Brain pericyte (primary cell): ENCODE measurements at regions not wholly inside any gene's neighbourhood (a gene's known extent, or its start where the extent isn't known, plus 50 kb on each side); places are given as distances from the start of the nearest gene placed in this dataset.

Experiments used
- DNase-seq: peaks from one replicate; pipeline ENCODE4 v3.0.0-alpha.2; 2012; ENCODE audit warnings: low read depth, low spot score

DNA sequence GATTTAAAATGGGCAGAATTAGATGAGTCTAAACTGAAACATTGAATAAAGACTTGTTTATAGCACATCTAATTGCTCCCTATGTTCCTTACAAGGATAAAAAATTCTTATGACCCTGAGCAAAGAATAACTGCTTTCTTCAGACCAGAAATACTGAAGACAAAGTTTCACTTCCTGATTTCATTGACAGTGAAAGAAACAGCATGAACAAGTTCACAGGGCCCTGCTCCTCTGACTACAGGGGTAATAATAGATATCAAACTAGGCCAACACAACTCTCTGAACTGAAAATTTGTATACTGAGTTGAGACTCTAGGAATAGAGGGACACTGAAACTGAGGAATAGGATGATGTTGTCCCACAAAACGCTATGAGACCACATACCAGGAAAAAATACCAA, 1383.3 kb upstream of the CDH2 start:
- DNase-seq, result no peak

DNA sequence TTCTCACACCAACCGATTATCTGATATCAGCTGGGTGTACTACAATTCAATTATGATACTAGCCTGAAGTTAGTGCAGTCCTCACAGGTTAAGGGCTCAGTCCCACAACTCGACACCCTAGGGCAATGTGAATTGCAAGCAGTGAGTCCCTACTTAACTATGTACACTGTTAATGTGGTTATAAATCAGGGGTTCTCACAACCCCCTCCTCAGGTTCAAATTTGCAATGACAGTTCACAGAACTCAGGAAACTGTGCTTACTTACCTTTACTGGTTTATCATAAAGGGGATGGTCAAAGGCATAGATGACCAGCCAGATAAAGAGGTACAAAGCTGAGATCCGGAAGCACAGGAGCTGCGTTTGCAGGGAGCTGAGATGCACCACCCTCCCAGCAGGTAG, 1379.1 kb upstream of the CDH2 start:
- DNase-seq, result no peak

DNA sequence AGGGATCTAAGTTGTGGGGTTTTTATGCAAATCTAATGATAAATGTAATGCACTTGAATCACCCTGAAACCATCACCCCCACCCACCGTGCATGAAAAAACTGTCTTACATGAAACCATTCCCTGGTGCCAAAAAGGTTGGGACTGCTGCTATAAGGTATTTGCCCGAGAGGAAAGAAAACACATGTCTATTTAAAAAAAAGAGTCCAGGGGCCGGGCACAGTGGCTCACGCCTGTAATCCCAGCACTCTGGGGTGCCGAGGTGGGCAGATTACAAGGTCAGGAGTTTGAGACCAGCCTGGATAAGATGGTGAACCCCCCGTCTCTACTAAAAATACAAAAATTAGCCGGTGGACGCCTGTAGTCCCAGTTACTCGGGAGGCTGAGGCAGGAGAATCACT, 1372.8 kb upstream of the CDH2 start:
- no peak for DNase-seq

DNA sequence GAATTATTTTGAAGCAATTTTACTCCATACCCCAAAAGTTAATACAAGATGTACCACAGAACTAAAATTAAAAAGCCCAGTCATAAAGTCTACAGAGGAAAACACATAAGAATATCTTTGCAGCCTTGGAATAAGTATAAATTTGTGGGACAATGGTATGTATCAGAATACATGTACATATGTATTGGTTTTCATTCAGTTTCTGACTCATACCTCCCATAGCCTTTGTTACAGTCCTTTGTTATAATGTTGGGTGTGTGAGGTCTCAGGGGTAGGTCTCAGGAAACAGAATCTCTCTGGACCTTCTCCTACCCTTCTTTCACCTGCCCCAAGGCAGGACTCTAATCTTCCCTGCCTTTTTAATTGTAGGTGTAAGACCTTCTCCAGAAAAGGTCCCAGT, 1370.7 kb upstream of the CDH2 start:
- DNase-seq, result no peak

DNA sequence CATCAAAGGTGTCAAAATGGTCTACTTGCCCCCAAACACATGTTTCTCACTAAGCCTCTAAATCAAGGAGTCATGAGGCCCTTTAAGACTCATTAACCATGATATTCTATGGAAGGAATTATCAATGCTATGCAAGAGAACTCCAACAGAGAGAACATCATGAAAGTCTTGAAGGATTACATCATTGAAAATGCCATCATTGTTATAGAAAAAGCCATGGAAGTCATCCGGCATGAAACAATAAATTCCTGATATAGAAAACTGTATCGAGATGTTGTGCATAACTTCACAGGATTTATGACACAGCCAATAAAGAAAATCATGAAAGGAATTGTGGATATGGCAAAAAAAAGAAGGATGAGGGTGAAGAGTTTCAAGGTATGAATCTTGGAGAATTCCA, 1363.6 kb upstream of the CDH2 start:
- no peak for DNase-seq

DNA sequence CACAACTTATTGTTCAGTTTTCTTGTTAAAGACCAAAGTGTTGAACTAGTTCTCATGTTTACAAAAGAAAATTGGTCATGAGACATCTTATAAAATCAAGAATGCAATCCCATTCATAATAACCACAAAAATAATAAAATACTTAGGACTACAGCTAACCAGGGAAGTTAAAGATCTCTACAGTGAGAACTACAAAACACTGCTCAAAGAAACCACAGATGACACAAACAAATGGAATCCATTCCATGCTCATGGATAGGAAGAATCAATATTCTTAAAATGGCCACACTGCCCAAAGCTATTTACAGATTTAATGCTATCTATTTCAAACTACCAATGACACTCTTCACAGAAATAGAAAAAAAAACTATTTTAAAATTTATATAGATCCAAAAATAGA, 1354.8 kb upstream of the CDH2 start:
- no peak for DNase-seq

DNA sequence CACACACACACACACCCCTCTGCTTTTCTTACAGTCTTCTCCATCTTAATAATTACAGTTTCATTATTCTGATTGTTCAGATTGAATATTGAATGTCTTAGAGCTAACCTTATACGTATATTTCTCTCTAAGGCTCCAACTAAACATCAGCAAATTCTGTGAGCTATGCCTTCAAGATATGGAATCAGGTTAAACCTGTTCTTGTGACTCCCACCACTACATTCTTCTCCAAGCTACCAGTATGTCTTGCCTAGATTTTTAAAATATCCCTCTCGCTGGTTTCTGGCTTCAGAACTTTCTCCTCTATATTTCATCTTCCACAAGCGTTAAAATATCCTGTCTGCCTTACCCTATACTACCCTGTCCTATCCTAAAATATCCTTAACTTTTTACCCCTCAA, 1346.4 kb upstream of the CDH2 start:
- DNase-seq, result no peak

DNA sequence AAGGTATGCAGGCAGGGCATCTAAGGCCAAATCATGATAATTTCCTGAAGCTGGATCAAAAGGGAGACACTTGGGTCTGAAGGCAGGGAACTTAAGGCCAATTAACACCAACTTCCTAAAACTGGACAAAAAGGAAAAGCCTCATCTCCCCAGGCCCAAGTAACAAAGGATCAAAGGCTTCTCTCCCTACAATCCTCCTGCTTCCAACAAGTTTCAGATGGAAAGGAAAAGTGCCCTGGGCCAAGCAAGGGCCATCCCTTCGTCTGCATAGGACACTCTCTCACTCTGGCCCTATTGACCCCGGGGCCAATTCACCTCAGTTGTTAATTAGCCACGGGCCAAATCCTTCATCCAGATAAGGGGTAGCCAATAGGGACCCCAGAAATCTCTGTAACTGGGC, 1335.8 kb upstream of the CDH2 start:
- DNase-seq, result no peak

DNA sequence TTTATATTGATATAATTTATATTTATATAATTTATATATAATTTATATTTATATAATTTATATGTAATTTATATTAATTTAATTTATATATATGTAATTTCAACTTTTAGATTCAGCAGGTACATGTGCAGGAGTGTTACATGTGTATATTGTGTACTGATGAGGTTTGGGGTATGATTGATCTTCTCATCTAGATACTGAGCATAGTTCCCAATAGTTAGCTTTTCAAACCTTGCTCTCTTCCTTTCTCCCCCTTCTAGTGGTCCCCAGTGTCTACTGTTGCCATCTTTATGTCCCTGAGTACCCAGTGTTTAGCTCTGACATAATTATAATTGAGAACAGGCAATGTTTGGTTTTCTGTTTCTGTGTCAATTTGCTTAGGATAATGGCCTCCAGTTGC, 1335.3 kb upstream of the CDH2 start:
- no peak for DNase-seq

DNA sequence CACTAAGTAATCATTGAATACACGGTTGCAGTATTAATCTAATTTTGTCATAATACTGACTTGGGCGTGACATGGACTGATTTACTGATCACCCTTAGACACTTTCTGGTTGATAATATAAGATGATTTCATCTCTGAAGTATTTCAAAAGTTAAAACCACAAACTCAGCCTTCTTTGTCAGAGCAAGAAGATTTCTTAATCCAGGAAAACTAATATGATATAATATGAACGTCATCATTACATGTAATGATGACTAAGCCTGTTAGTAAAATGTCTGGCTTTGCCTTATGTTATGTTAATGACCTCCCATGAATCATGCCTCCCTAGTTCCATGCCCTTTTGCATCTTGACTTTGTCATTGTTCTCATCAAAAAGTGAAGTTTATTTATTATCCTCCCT, 1325.0 kb upstream of the CDH2 start:
- DNase-seq, result no peak

DNA sequence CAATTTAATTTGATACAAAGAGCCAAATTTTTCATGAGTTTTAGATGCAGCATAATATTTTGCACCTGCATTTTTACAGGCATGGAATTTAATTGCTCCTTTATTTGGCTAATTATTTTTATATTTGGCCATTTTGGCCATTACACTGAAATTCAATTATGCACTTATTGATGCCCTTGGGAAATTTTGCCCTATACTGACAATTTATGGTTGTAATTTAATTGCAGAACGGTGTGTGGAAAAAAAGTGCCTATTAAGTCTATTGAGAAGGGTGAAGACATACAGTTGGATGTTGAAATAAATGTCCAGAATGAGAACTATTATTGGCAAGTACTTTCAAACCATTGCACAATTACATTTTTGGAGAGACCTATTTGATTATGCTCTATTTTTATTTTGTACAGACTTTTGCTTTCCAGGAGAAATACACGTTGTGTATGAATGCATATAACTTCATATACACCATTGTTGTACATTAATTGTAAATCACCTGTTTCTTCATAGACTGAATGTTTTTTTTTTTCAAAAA, 1319.3 kb upstream of the CDH2 start:
- DNase-seq, result no peak

DNA sequence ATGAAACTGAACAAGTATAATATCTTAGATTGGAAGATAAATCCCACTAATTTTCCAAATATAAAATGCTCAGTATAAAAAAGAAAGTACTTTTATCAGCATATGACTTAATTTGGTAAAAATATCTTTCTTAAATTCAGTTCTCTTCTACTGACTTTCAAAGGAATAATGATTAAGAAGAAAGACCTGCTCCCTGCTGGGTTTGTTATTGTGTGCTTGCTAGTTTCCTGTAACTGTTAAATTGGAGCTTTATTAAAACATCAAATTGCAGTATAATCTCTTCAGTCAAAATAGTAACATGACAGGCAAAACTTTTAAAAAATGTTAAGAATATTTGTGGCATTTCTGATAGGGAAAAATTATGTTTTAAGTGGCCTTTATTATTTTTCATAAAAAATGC, 1317.4 kb upstream of the CDH2 start:
- no peak for DNase-seq

DNA sequence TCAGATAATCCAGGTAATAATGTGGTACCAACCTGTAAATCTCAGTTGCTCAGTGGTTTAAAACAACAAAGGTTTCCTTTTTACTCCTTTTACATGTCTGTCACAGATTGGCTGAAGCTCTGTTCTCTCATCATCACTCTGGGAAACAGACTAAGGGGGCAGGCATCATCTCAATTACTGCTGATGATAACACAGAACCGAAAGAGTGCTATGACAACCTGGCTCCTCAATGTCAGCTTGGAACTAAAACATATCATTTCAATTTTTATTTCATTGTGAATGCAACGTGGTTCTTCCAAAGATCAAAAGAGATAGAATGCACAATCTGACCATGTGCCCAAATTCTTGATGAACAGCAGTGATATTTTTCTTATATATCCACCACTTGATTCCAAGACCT, 1315.0 kb upstream of the CDH2 start:
- DNase-seq, result no peak

DNA sequence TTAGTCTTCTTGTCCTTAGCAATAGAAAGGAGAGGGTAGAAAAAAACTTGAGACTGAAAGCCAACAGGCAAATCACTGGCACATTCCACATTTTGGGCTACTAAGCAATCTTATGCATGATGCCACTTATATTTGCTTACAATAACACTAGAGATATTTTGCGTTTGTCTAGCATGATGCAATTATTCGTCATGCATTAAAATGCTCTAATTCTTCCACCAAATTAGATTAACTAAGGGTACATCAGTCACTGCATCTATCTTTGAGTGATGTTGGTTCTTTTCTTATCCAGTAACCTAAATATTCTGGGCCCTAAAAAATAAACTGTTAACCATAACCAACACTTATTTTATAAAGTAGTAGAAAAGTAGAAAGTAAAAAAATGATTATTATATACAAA, 1311.7 kb upstream of the CDH2 start:
- no peak for DNase-seq

DNA sequence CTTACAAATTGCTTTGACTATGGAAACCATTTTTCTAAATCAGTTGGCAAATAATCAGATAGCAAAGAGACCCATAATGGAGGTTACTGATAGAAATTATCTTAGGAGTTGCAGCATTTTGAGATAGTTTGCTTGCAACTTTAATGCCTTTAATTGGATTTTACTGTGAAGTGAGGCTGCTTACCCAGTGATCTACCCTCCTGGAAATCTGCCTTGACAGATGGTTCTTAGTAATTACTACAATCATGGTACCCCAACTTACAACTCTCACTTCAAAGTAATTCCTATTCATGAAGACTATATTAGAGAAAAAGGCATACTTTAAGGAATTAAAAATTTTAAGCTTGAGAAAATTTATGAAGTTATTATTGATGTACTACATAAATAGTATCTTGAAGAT, 1288.6 kb upstream of the CDH2 start:
- DNase-seq, result no peak

DNA sequence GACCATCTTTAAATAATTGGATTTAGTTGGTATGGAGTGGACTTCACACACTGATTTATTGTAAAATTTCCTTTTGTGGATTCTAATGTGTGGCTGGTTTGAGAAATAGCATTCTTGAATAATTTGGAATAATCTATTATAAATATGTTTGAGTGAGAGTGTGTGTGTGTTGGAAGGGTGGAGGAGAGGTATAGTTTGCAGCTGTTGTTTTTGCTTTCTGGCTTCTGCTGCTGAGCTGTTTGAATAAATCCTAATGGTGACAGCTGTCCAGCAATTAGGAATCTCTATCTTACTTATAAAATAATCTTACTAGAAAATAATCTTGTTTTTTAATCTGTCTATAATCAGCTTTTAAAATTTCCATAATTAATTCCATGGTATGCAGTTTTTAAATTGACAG, 1283.0 kb upstream of the CDH2 start:
- DNase-seq, result no peak

DNA sequence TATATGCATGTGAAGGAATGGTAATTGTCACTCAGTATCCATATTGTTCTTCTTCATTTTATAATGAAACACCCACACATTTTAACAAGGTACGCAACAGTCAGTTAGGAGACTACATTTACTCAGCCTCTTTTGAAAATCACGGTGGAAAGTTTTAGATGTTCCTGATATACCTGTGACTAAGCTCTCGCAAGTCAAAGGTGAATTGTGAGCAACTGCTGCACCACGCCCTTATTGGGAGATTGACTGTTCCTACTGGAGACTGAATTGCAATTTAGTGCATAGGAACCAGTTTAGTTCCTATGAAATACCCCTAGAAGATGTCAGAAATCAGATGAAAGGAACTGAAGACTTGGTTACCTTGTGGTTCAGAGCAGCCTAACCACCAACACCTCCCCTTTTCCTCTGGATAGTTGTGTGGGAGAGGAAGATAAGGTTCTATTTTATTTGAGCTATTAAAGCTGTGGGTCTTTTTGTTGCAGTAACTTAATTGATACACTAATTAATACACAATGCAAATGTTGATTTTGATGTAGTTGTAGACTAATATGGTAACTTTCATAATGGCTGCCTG, 1280.5 kb upstream of the CDH2 start:
- DNase-seq, result no peak

DNA sequence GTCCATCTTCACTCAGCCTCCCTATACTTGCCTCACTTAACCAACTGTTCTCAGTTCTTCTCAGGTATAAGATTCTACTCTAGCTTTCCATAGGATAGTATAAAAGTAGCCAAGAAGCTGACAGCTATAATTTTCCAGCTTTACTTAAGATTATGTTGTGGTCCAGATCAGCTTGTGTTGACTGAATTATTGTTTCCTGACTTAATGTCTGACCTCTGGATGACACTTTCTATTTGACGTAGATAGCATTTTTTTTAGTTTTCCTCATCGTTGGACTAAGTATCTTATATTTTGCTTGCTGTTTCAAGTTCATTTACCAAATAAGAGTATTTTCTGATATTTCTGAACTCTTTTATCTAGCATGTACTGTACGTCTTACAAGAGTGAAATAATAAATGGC, 1272.5 kb upstream of the CDH2 start:
- no peak for DNase-seq

DNA sequence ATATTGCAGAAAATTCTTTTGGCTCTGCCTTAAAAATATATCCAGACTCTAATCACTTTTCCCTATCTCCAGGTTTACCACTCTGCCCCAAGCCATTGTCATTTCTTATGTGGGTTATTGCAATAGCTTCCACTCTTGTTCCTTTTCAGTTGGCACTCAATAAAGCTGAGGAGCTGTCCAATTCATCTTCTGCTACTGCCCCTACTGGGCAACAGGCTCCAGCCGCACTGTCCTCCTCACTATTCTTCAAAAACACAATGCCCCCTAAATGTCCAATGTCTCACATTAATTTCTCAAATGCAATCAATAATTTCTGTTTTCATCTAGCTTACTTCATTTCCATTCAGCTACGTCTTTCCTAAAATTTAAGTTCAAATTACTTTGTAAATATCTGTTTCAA, 1262.5 kb upstream of the CDH2 start:
- DNase-seq, result no peak

DNA sequence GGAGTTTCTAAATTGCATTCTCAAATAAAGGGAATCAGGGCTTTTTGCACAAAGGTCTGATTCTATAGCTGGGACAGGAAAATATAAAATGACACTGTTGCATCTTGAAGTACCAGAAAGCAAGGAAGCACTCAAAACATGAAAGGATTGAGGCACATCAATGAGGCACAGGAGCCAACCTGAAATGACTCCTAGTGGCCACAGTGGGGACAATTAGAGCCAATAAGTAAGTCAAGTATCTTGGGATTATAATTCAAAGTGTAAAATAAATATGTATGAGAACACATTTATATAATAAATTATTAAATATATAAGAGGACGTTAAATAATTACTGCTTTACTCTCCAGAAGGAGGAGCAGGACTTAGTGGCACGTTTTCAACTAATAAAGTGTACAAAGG, 1259.5 kb upstream of the CDH2 start:
- no peak for DNase-seq

DNA sequence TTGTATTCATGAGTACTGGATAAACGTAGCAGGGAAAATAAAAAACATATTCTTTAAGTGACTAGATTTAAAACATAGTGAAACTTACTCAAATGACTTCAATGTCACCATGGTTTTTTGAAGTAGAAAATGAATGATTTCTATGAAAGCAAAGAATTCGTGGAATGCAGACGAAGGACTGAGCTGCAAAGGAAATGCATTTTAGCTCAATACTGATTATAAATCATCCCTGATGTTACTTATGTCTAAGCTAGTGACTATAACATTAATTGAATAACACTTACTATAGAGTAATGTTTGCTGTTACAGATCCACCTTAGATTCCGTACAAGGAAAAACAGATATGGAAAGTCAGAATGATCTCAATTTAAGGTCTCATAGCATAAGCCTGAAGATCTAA, 1257.7 kb upstream of the CDH2 start:
- DNase-seq, result no peak

DNA sequence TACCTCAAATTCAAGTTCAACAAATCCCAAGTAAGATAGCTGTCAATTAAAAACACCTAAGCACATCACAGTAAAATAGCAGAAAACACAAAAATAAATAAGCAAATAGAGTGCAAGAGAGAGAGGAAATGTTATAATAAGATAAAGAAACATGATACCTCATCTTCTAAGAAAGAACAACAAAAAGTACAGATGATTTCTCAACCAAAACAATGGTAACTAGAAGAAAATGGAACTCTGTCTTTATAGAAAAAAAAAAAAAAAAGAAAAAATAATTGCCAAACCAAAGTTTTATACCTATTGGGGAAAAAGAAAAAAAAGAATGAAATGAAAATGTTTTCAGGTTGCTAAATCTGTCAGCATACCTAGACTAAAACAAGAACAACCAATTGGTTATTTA, 1253.5 kb upstream of the CDH2 start:
- DNase-seq, result no peak

DNA sequence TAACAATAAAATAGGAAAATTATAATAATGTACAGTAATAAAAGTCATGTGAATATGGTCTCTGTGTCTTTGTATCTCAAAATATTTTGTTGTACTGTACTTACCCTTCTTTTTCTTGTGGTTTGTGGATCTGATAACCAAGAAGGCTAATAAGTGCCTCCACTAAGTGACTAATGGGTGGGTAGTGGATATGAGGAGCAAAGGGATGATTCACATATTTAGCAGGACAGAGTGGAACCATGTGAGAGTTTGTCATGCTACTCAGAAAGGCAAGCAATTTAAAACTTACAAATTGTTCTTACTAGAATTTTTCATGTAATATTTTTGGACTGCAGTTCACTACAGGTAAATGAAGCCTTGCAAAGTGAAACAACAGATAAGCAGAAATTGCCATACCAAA, 1241.2 kb upstream of the CDH2 start:
- no peak for DNase-seq

DNA sequence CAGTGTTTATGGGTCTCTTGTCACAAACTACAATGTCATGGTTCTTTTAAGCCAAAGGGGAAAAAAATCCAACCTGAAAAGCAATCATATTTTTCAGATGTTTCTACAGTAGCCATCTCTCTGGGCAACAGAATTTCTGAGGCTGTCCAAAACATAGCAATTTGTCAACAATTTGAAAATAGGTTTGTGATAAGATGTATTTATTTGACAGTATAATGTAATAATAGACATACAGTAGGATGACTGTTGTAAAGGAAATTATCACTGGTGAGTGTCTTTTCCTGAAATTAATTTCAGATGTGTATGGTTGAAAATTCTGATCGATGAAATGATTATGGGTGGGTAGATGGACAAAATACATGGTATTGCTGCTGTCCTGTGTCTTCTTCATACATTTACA, 1230.1 kb upstream of the CDH2 start:
- DNase-seq, result no peak

DNA sequence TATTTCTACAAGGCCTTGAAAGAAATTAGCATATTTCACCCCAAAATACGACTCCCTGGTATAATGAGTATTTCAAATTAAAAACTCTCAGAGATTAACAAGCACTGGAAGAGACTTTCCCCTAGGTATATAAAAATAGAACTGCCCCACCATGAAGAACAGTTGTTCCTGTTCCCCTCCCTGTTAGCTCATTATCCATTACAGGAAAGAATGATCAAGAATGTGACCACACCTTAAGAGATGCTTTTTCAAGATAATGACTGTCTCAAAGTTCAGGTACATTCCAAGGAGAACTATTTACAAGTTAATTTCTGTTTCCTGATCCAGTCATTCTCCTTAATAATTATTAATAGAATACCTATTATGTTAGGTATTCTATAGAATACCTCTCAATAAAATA, 1220.6 kb upstream of the CDH2 start:
- no peak for DNase-seq
